ENCODE measurements at regions not wholly inside any gene's neighbourhood (a gene's known extent, or its start where the extent isn't known, plus 50 kb on each side); places are given as distances from the start of the nearest gene placed in this dataset.

GRCh38 chr6:113170454-113170853 is 686.7 kb upstream of the MARCKS start:
- DNase-seq (ENCODE audit: low read depth in 3 of 3, low spot score in 2 of 3): no peak

- DNase-seq (ENCODE audit: low read depth in 3 of 3, low spot score in 2 of 3): no peak
Observed at GRCh38 chr6:113171882-113172281, 685.3 kb upstream of the MARCKS start.

- DNase-seq (ENCODE audit: low read depth in 3 of 3, low spot score in 2 of 3): peak in 1 of 3 donors; percentile 27
Observed at GRCh38 chr6:113172531-113172966, 684.6 kb upstream of the MARCKS start.

- DNase-seq (ENCODE audit: low read depth in 3 of 3, low spot score in 2 of 3): no peak
Observed at GRCh38 chr6:113178349-113178748, 678.8 kb upstream of the MARCKS start.

- no peak for DNase-seq (ENCODE audit: low read depth in 3 of 3, low spot score in 2 of 3)
Observed at GRCh38 chr6:113181164-113181563, 676.0 kb upstream of the MARCKS start.

GRCh38 chr6:113182370-113183141 is 674.6 kb upstream of the MARCKS start:
- DNase-seq (ENCODE audit: low read depth in 3 of 3, low spot score in 2 of 3): no peak

- DNase-seq (ENCODE audit: low read depth in 3 of 3, low spot score in 2 of 3): no peak
Observed at GRCh38 chr6:113184291-113184690, 672.9 kb upstream of the MARCKS start.

- no peak for DNase-seq (ENCODE audit: low read depth in 3 of 3, low spot score in 2 of 3)
Observed at GRCh38 chr6:113184736-113185135, 672.4 kb upstream of the MARCKS start.

- DNase-seq (ENCODE audit: low read depth in 3 of 3, low spot score in 2 of 3): no peak
Observed at GRCh38 chr6:113185299-113185698, 671.8 kb upstream of the MARCKS start.

- no peak for DNase-seq (ENCODE audit: low read depth in 3 of 3, low spot score in 2 of 3)
Observed at GRCh38 chr6:113187661-113188060, 669.5 kb upstream of the MARCKS start.

GRCh38 chr6:113188962-113189361 is 668.2 kb upstream of the MARCKS start:
- no peak for DNase-seq (ENCODE audit: low read depth in 3 of 3, low spot score in 2 of 3)

GRCh38 chr6:113190170-113190569 is 667.0 kb upstream of the MARCKS start:
- DNase-seq (ENCODE audit: low read depth in 3 of 3, low spot score in 2 of 3): no peak

- no peak for DNase-seq (ENCODE audit: low read depth in 3 of 3, low spot score in 2 of 3)
Observed at GRCh38 chr6:113194090-113194489, 663.1 kb upstream of the MARCKS start.

GRCh38 chr6:113202852-113203714 is 654.1 kb upstream of the MARCKS start:
- DNase-seq (ENCODE audit: low read depth in 3 of 3, low spot score in 2 of 3): no peak

- no peak for DNase-seq (ENCODE audit: low read depth in 3 of 3, low spot score in 2 of 3)
Observed at GRCh38 chr6:113203715-113204110, 653.4 kb upstream of the MARCKS start.

- DNase-seq (ENCODE audit: low read depth in 3 of 3, low spot score in 2 of 3): no peak
Observed at GRCh38 chr6:113205553-113205952, 651.6 kb upstream of the MARCKS start.

GRCh38 chr6:113208726-113209125 is 648.4 kb upstream of the MARCKS start:
- no peak for DNase-seq (ENCODE audit: low read depth in 3 of 3, low spot score in 2 of 3)

GRCh38 chr6:113209315-113209714 is 647.8 kb upstream of the MARCKS start:
- DNase-seq (ENCODE audit: low read depth in 3 of 3, low spot score in 2 of 3): no peak

- no peak for DNase-seq (ENCODE audit: low read depth in 3 of 3, low spot score in 2 of 3)
Observed at GRCh38 chr6:113211170-113211569, 646.0 kb upstream of the MARCKS start.

- no peak for DNase-seq (ENCODE audit: low read depth in 3 of 3, low spot score in 2 of 3)
Observed at GRCh38 chr6:113219783-113220182, 637.4 kb upstream of the MARCKS start.

- no peak for DNase-seq (ENCODE audit: low read depth in 3 of 3, low spot score in 2 of 3)
Observed at GRCh38 chr6:113220832-113221231, 636.3 kb upstream of the MARCKS start.

GRCh38 chr6:113221850-113222249 is 635.3 kb upstream of the MARCKS start:
- DNase-seq (ENCODE audit: low read depth in 3 of 3, low spot score in 2 of 3): no peak
